ENCODE measurements at regions not wholly inside any gene's neighbourhood (a gene's known extent, or its start where the extent isn't known, plus 50 kb on each side); places are given as distances from the start of the nearest gene placed in this dataset.

DNA sequence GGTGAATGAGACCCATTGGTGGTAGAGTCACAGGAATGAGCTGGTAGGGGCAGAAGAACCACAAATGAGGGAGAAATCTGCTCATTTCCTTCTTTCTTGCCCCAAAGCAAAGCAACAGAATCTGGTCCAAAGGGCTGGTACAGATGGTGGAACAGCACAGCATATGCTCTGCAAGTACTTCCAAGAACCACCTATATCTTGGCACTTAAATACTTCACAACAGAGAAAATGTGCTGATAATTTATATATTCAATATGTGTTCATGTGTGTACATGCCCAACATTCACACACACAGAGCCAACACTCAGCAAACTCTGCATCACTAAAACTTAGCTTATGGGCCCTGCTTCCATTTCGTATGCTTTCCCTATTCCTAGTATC, 884.4 kb upstream of the KLHL29 start:
- CTCF ChIA-PET = no interaction called here
- Mint-ChIP-seq H3K9me3 (0 out of 2 replicates have a peak, but pooled peaks cover 7% of the 10 kb centered on the region), H3K27ac (no peak overlapping the region), H3K27me3 (ENCODE audit: low read depth) (no peaks in the 10 kb centered on the region), H3K4me1 (peaks cover 10% of the 10 kb centered on the region), H3K36me3 (no peaks in the 10 kb centered on the region), H3K4me3 (no peak overlapping the region)
- TF ChIP-seq, protein P1, sequence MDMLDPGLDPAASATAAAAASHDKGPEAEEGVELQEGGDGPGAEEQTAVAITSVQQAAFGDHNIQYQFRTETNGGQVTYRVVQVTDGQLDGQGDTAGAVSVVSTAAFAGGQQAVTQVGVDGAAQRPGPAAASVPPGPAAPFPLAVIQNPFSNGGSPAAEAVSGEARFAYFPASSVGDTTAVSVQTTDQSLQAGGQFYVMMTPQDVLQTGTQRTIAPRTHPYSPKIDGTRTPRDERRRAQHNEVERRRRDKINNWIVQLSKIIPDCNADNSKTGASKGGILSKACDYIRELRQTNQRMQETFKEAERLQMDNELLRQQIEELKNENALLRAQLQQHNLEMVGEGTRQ (CRISPR knock-in tag; IDR thresholded peaks at IDR 0.05) = no peak
- TF ChIP-seq, protein P2, sequence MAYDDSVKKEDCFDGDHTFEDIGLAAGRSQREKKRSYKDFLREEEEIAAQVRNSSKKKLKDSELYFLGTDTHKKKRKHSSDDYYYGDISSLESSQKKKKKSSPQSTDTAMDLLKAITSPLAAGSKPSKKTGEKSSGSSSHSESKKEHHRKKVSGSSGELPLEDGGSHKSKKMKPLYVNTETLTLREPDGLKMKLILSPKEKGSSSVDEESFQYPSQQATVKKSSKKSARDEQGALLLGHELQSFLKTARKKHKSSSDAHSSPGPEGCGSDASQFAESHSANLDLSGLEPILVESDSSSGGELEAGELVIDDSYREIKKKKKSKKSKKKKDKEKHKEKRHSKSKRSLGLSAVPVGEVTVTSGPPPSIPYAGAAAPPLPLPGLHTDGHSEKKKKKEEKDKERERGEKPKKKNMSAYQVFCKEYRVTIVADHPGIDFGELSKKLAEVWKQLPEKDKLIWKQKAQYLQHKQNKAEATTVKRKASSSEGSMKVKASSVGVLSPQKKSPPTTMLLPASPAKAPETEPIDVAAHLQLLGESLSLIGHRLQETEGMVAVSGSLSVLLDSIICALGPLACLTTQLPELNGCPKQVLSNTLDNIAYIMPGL (CRISPR knock-in tag; IDR thresholded peaks at IDR 0.05) = no peak
- no peak for TF ChIP-seq NFE2L1 (CRISPR knock-in tag; IDR thresholded peaks at IDR 0.05)
- no peak for TF ChIP-seq ZNF263 (CRISPR knock-in tag; IDR thresholded peaks at IDR 0.05; ENCODE audit: low read depth)
- TF ChIP-seq, protein P3, sequence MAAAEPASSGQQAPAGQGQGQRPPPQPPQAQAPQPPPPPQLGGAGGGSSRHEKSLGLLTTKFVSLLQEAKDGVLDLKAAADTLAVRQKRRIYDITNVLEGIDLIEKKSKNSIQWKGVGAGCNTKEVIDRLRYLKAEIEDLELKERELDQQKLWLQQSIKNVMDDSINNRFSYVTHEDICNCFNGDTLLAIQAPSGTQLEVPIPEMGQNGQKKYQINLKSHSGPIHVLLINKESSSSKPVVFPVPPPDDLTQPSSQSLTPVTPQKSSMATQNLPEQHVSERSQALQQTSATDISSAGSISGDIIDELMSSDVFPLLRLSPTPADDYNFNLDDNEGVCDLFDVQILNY (CRISPR knock-in tag; IDR thresholded peaks at IDR 0.05) = no peak
- TF ChIP-seq, protein P4, sequence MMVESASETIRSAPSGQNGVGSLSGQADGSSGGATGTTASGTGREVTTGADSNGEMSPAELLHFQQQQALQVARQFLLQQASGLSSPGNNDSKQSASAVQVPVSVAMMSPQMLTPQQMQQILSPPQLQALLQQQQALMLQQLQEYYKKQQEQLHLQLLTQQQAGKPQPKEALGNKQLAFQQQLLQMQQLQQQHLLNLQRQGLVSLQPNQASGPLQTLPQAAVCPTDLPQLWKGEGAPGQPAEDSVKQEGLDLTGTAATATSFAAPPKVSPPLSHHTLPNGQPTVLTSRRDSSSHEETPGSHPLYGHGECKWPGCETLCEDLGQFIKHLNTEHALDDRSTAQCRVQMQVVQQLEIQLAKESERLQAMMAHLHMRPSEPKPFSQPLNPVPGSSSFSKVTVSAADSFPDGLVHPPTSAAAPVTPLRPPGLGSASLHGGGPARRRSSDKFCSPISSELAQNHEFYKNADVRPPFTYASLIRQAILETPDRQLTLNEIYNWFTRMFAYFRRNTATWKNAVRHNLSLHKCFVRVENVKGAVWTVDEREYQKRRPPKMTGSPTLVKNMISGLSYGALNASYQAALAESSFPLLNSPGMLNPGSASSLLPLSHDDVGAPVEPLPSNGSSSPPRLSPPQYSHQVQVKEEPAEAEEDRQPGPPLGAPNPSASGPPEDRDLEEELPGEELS (CRISPR knock-in tag; IDR thresholded peaks at IDR 0.05) = no peak
- TF ChIP-seq, protein P5, sequence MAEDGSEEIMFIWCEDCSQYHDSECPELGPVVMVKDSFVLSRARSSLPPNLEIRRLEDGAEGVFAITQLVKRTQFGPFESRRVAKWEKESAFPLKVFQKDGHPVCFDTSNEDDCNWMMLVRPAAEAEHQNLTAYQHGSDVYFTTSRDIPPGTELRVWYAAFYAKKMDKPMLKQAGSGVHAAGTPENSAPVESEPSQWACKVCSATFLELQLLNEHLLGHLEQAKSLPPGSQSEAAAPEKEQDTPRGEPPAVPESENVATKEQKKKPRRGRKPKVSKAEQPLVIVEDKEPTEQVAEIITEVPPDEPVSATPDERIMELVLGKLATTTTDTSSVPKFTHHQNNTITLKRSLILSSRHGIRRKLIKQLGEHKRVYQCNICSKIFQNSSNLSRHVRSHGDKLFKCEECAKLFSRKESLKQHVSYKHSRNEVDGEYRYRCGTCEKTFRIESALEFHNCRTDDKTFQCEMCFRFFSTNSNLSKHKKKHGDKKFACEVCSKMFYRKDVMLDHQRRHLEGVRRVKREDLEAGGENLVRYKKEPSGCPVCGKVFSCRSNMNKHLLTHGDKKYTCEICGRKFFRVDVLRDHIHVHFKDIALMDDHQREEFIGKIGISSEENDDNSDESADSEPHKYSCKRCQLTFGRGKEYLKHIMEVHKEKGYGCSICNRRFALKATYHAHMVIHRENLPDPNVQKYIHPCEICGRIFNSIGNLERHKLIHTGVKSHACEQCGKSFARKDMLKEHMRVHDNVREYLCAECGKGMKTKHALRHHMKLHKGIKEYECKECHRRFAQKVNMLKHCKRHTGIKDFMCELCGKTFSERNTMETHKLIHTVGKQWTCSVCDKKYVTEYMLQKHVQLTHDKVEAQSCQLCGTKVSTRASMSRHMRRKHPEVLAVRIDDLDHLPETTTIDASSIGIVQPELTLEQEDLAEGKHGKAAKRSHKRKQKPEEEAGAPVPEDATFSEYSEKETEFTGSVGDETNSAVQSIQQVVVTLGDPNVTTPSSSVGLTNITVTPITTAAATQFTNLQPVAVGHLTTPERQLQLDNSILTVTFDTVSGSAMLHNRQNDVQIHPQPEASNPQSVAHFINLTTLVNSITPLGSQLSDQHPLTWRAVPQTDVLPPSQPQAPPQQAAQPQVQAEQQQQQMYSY (CRISPR knock-in tag; IDR thresholded peaks at IDR 0.05) = no peak
- POLR2A ChIA-PET = no interaction called here
- DNase-seq (ENCODE audit: low spot score) (no peak), ATAC-seq (no peak)

DNA sequence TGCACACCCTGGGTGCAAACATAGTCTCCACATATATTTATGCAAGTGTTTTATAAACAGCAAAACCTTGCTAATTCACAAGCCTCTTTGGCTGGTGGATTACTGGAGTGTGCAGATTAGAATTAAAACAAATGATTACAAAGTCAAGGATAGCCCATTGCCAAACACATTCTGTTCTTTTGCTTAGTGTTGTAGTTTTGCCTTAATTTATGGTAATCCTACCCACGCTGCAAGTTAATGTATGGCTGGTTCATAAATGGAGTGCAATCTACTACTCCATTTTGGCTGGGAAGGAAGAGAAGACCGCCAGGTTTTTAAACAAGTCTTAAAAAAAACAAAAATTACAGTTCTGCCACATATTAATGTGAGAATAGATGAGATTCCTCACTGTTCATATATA, 883.1 kb upstream of the KLHL29 start:
- ChIA-PET POLR2A (no interaction called here), CTCF (no interaction called here)
- H3K4me1 Mint-ChIP-seq = peaks cover 10% of the 10 kb centered on the region
- no peaks in the 10 kb centered on the region for H3K36me3 Mint-ChIP-seq
- H3K27ac Mint-ChIP-seq = no peak overlapping the region
- TF ChIP-seq, protein P6, sequence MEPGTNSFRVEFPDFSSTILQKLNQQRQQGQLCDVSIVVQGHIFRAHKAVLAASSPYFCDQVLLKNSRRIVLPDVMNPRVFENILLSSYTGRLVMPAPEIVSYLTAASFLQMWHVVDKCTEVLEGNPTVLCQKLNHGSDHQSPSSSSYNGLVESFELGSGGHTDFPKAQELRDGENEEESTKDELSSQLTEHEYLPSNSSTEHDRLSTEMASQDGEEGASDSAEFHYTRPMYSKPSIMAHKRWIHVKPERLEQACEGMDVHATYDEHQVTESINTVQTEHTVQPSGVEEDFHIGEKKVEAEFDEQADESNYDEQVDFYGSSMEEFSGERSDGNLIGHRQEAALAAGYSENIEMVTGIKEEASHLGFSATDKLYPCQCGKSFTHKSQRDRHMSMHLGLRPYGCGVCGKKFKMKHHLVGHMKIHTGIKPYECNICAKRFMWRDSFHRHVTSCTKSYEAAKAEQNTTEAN (CRISPR knock-in tag; IDR thresholded peaks at IDR 0.05) = no peak
- H3K27me3 Mint-ChIP-seq (ENCODE audit: low read depth) = no peaks in the 10 kb centered on the region
- no peak overlapping the region for H3K4me3 Mint-ChIP-seq
- DNase-seq (ENCODE audit: low spot score) (no peak), ATAC-seq (no peak)
- 0 out of 2 replicates have a peak, but pooled peaks cover 7% of the 10 kb centered on the region for H3K9me3 Mint-ChIP-seq

DNA sequence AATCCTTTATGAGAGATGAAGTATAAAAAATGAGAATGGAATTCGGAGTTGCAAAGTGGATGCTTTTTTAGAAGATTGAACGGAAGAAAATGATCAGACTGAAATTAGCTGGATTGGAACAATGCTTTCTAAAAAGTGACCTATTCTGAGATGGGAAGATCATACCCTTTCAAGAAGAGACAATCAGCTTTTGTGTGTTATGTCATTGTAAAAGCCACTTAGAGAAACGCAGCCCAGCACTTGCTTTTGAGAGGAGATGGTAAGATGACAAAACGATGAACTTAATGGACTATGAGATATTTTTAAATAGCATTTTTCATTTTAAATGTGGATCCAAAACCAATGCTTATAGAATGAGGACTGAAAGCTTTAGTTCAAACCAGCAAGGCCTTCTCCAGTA, 871.4 kb upstream of the KLHL29 start:
- DNase-seq (ENCODE audit: low spot score) = no peak
- Mint-ChIP-seq H3K9me3 (no peaks in the 10 kb centered on the region; the same call in 1 of the 2 replicates), H3K4me1 (peaks cover 10% of the 10 kb centered on the region), H3K27me3 (ENCODE audit: low read depth) (no peaks in the 10 kb centered on the region), H3K36me3 (no peaks in the 10 kb centered on the region), H3K27ac (no peak overlapping the region), H3K4me3 (no peak overlapping the region)
- CTCF ChIA-PET = no interaction called here
- TF ChIP-seq KAT7 (CRISPR knock-in tag; IDR thresholded peaks at IDR 0.05; ENCODE audit: borderline replicate concordance) = no peak
- TF ChIP-seq TEAD1 (CRISPR knock-in tag; IDR thresholded peaks at IDR 0.05) = no peak
- no peak for TF ChIP-seq GRHL2 (CRISPR knock-in tag; IDR thresholded peaks at IDR 0.05; ENCODE audit: insufficient replicate concordance, severe bottlenecking)
- TF ChIP-seq JAZF1 (CRISPR knock-in tag; IDR thresholded peaks at IDR 0.05) = no peak
- ATAC-seq = no peak
- POLR2A ChIA-PET = no interaction called here

Data from WTC11 (cell line).